Neural progenitor cell (in vitro differentiated cells): ENCODE measurements at regions not wholly inside any gene's neighbourhood (a gene's known extent, or its start where the extent isn't known, plus 50 kb on each side); places are given as distances from the start of the nearest gene placed in this dataset.

Experiments
- CTCF ChIP-seq: fragments of 200-600 bp; sonication (generic); IDR thresholded peaks from 2 replicates; pipeline ENCODE4 v1.5.1; 2017; ENCODE audit warnings: antibody characterized with exemption, mild to moderate bottlenecking
- EZH2 ChIP-seq: fragments of 200-600 bp; sonication (generic); IDR thresholded peaks from 2 replicates; pipeline ENCODE4 v1.6.1; 2017; ENCODE audit warnings: antibody characterized with exemption, mild to moderate bottlenecking, moderate library complexity

- TF ChIP-seq CTCF, result no peak
- TF ChIP-seq EZH2, result no peak
Measured at GRCh38 chr3:87800516-87800915, 258.3 kb downstream of the CGGBP1 start.
